HFFc6 (cell line): ENCODE measurements at regions not wholly inside any gene's neighbourhood (a gene's known extent, or its start where the extent isn't known, plus 50 kb on each side); places are given as distances from the start of the nearest gene placed in this dataset.

ENCODE experiments used
- DNase-seq: peaks from one replicate; pipeline ENCODE4 v3.0.0-alpha.2; 2018
- H3K27ac Mint-ChIP-seq: 2 replicates; pipeline ENCODE4 v1.8.0; 2020; ENCODE audit warnings: mild to moderate bottlenecking, mixed read lengths
- H3K27me3 Mint-ChIP-seq: 2 replicates; pipeline ENCODE4 v1.8.0; 2021; ENCODE audit warnings: mild to moderate bottlenecking, moderate library complexity, mixed read lengths; ENCODE audit not compliant: insufficient read depth
- H3K36me3 Mint-ChIP-seq: 2 replicates; pipeline ENCODE4 v1.8.0; 2021; ENCODE audit warnings: low read depth, mixed read lengths
- H3K4me1 Mint-ChIP-seq: 2 replicates; pipeline ENCODE4 v1.8.0; 2020; ENCODE audit warnings: low read depth, mixed read lengths
- H3K4me3 Mint-ChIP-seq: 2 replicates; pipeline ENCODE4 v1.8.0; 2020; ENCODE audit warnings: mild to moderate bottlenecking, moderate library complexity, mixed read lengths
- H3K9me3 Mint-ChIP-seq: 2 replicates; pipeline ENCODE4 v1.8.0; 2020; ENCODE audit warnings: mild to moderate bottlenecking, mixed read lengths
- TF ChIP-seq, protein P1 (sequence below): fragments of 200-600 bp; sonication (generic); IDR thresholded peaks from 2 replicates; pipeline ENCODE4 v1.5.0; 2021; ENCODE audit warnings: antibody characterized with exemption, mild to moderate bottlenecking

GRCh38 chr3:163218336-163218735 is 1721.7 kb downstream of the OTOL1 start:
- no peak overlapping the region for H3K4me3 Mint-ChIP-seq
- H3K36me3 Mint-ChIP-seq = no peaks in the 10 kb centered on the region
- H3K27ac Mint-ChIP-seq = no peak overlapping the region
- no peak for DNase-seq
- H3K9me3 Mint-ChIP-seq = peaks cover 37% of the 10 kb centered on the region
- H3K4me1 Mint-ChIP-seq = no peaks in the 10 kb centered on the region
- TF ChIP-seq, protein P1, sequence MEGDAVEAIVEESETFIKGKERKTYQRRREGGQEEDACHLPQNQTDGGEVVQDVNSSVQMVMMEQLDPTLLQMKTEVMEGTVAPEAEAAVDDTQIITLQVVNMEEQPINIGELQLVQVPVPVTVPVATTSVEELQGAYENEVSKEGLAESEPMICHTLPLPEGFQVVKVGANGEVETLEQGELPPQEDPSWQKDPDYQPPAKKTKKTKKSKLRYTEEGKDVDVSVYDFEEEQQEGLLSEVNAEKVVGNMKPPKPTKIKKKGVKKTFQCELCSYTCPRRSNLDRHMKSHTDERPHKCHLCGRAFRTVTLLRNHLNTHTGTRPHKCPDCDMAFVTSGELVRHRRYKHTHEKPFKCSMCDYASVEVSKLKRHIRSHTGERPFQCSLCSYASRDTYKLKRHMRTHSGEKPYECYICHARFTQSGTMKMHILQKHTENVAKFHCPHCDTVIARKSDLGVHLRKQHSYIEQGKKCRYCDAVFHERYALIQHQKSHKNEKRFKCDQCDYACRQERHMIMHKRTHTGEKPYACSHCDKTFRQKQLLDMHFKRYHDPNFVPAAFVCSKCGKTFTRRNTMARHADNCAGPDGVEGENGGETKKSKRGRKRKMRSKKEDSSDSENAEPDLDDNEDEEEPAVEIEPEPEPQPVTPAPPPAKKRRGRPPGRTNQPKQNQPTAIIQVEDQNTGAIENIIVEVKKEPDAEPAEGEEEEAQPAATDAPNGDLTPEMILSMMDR = no peak
- no peaks in the 10 kb centered on the region for H3K27me3 Mint-ChIP-seq

DNA sequence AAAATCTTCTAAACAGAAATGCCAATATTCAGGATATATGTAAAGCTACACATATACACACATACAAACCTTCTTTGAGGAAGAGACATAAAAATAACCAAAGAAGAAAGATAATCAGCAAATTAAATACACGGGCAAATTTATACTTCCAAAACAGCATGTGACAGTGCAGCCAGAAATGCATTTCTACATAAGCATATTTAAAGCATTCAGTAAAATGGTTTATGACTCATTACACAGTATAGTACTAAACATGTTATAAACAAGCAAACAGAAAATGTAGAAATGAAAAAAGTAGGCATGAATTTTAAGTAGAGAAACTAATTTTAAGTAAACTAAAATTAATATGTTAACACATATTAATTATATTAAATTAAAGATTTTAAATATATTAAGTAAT is 1717.2 kb downstream of the OTOL1 start:
- no peak overlapping the region for H3K27ac Mint-ChIP-seq

GRCh38 chr3:163196815-163197374 is 1700.3 kb downstream of the OTOL1 start:
- Mint-ChIP-seq H3K4me3 (no peak overlapping the region), H3K27ac (no peak overlapping the region), H3K36me3 (no peaks in the 10 kb centered on the region), H3K27me3 (no peaks in the 10 kb centered on the region), H3K4me1 (no peaks in the 10 kb centered on the region), H3K9me3 (peaks cover 11% of the 10 kb centered on the region)
- no peak for DNase-seq
- TF ChIP-seq, protein P1 = no peak

More for the DNA sequence above, 1717.2 kb downstream of the OTOL1 start:
- H3K27me3 Mint-ChIP-seq = no peaks in the 10 kb centered on the region
- TF ChIP-seq, protein P1 = no peak
- no peaks in the 10 kb centered on the region for H3K4me1 Mint-ChIP-seq
- H3K36me3 Mint-ChIP-seq = no peaks in the 10 kb centered on the region
- no peak overlapping the region for H3K4me3 Mint-ChIP-seq
- no peak for DNase-seq
- peaks cover 18% of the 10 kb centered on the region for H3K9me3 Mint-ChIP-seq

GRCh38 chr3:163196245-163196644 is 1699.6 kb downstream of the OTOL1 start:
- H3K27ac Mint-ChIP-seq = no peak overlapping the region
- TF ChIP-seq, protein P1 = no peak
- H3K27me3 Mint-ChIP-seq = no peaks in the 10 kb centered on the region
- no peak for DNase-seq
- no peaks in the 10 kb centered on the region for H3K4me1 Mint-ChIP-seq
- H3K9me3 Mint-ChIP-seq = peaks cover 11% of the 10 kb centered on the region; the same call in 1 of the 2 replicates
- no peak overlapping the region for H3K4me3 Mint-ChIP-seq
- no peaks in the 10 kb centered on the region for H3K36me3 Mint-ChIP-seq

DNA sequence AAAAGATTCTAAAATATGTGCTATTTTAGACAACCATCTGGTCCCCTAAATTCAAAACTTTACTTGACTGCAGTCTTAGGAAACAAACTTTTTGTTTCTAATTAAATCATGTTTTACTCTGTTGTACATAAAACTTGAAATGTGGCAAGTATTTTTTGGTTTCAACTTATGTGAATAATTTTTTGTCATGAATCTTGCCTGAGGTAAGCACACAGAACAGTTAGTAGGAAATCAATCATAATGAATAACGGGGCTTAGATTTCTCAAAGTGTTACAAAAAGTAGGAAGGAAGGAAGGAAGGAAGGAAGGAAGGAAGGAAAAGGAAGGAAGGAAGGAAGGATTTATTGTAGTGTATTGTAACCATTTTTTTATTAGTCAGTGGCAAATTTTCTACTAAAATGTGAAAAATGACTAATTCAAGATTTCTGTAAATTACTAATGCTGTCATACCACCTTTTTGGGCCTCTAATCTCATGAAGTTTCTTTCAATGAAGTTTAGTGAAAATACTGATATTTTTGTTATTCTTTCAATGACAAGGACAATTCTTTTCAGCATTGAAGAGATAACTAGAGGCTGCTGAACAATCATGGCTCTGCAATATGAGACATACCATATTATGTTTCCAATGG is 1689.2 kb downstream of the OTOL1 start:
- no peaks in the 10 kb centered on the region for H3K27me3 Mint-ChIP-seq
- no peak overlapping the region for H3K4me3 Mint-ChIP-seq
- TF ChIP-seq, protein P1 = no peak
- H3K4me1 Mint-ChIP-seq = no peaks in the 10 kb centered on the region
- H3K36me3 Mint-ChIP-seq = no peaks in the 10 kb centered on the region; the same call in 1 of the 2 replicates
- DNase-seq = no peak
- H3K9me3 Mint-ChIP-seq = peaks cover 24% of the 10 kb centered on the region
- no peak overlapping the region for H3K27ac Mint-ChIP-seq
